Peyer's patch (tissue), 4 donors: ENCODE measurements at regions not wholly inside any gene's neighbourhood (a gene's known extent, or its start where the extent isn't known, plus 50 kb on each side); places are given as distances from the start of the nearest gene placed in this dataset.

Experiments used
- DNase-seq, 3 donors: peaks; one replicate each; pipeline ENCODE4 v3.0.0-alpha.2; 2017 to 2019
- H3K27ac ChIP-seq, 4 donors: fragments of 200-600 bp; sonication (generic); one replicate each; pipeline ENCODE4 v1.5.1; 2016 to 2019
- H3K27me3 ChIP-seq, 2 donors: fragments of 200-600 bp; sonication (generic); one replicate each; pipeline ENCODE4 v1.5.1; 2019
- H3K36me3 ChIP-seq, 3 donors: fragments of 200-600 bp; sonication (generic); one replicate each; pipeline ENCODE4 v1.5.1; 2016 to 2019
- H3K4me1 ChIP-seq, 4 donors: fragments of 200-600 bp; sonication (generic); one replicate each; pipeline ENCODE4 v1.5.1; 2016 to 2019
- H3K4me3 ChIP-seq, 4 donors: fragments of 200-600 bp; sonication (generic); 1 replicate in 3 of 4; 2 replicates in 1 of 4; pipeline ENCODE4 v1.5.1; 2016 to 2019; ENCODE audit warnings: mild to moderate bottlenecking in 1 of 4
- H3K9me3 ChIP-seq, 4 donors: fragments of 200-600 bp; sonication (generic); one replicate each; pipeline ENCODE4 v1.5.1; 2016 to 2019; ENCODE audit warnings: mild to moderate bottlenecking in 1 of 4
- CTCF ChIP-seq, 6 experiments: fragments of 450-650 bp in 4 of 6; fragments of 200-600 bp in 2 of 6; sonication (generic) in 1 of 6; IDR thresholded peaks; one replicate each; pipeline ENCODE4 v1.5.1; 2017 to 2019; ENCODE audit warnings: antibody characterized with exemption in 6 of 6, mild to moderate bottlenecking in 3 of 6, moderate library complexity in 1 of 6
- POLR2A ChIP-seq, 2 donors: fragments of 450-650 bp; IDR thresholded peaks; one replicate each; pipeline ENCODE4 v1.5.1; 2017; ENCODE audit warnings: antibody characterized with exemption in 2 of 2, mild to moderate bottlenecking in 2 of 2, moderate library complexity in 2 of 2

DNA sequence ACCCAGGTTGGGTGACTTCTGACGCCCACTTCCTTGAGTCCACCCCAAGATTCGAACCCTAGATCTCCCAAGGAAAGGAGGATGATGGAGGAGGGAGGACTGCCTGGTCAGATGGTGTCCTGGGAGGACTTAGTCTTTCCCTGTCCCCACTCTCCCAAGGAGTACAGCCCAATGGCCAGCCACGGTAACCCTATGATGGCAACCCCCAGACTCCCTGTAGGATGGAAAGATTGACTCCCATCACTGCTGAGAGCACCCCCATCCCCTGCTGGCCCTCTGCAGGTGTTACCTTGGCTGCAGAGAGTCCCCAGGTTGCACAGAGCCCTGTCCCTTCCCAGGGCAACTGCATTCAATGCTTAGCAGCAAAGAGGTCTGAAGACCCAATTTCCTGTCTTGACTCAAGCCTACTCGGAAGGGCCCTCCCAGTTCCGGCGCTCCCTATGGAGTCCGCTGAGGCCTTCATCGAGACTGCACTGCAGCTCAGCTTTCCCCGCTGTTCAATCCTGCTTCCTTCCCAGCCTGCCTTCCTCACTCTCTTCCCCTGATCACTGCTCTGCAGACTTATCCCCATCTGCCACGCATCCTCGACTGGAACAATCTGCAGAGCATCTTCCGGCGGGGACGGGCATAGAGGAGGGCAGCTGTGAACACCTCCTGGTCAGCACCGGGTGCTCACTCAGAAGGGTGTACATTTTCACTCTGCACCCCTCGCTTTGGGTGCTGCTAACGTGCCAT is 50.8 kb upstream of the OCM2 start:
- no peak for DNase-seq
- Histone ChIP-seq H3K4me3 (no peak overlapping the region), H3K4me1 (no peaks in the 10 kb centered on the region), H3K9me3 (no peaks in the 10 kb centered on the region), H3K36me3 (no peaks in the 10 kb centered on the region), H3K27me3 (no peaks in the 10 kb centered on the region), H3K27ac (no peak overlapping the region)
- TF ChIP-seq POLR2A (IDR thresholded peaks at IDR 0.05) = no peak

DNA sequence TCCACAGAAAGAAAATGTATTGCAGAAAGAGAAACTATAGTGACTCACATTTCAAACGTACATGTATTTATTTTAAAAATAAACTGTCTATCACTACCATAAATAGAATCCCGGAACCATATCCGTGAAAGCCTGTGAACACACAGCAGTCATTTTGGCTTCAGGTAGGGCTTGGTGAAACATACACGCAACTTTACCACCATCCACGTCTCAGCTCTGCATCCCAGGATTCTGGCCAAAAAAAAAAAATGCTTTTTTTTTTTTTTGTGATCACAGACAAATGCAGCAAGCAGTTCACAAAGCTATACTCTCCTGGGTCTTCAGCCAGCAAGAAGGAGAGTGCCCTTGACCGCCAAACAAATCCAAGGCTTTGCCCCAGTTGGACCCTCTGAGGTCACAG is 56.8 kb upstream of the OCM2 start:
- TF ChIP-seq POLR2A (IDR thresholded peaks at IDR 0.05) = no peak
- TF ChIP-seq CTCF (IDR thresholded peaks at IDR 0.05) = no peak
- Histone ChIP-seq H3K27ac (no peak overlapping the region), H3K36me3 (no peaks in the 10 kb centered on the region), H3K9me3 (no peaks in the 10 kb centered on the region), H3K4me3 (no peak overlapping the region), H3K27me3 (no peaks in the 10 kb centered on the region), H3K4me1 (peaks cover 0 to 3% (median 0%) of the 10 kb centered on the region in 4 donors)
- no peak for DNase-seq

DNA sequence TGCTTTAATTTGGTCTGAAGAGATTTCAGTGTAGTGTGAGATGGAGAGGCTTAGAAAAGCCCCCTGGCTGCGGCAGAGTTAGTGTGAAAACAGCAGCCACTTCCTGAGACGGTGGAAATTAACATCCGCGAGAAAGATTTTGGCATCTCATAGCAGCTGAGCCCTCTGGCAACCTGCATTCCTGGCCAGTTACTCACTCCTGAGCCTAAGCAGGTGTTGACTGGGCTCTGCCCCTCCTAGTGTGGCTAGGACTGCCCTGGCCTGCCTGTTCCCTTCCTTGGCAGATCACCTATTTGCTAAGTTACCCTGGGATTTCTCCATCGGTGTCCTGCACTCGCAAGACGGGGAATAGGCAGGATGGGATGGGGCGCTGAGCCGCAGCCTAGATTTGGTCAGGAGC is 57.6 kb upstream of the LMTK2 start:
- H3K4me3 ChIP-seq = no peak overlapping the region
- H3K9me3 ChIP-seq = no peaks in the 10 kb centered on the region
- TF ChIP-seq POLR2A (IDR thresholded peaks at IDR 0.05) = no peak
- no peak for TF ChIP-seq CTCF (IDR thresholded peaks at IDR 0.05)
- H3K36me3 ChIP-seq = no peaks in the 10 kb centered on the region
- DNase-seq = no peak
- H3K27ac ChIP-seq = no peak overlapping the region
- H3K4me1 ChIP-seq = peaks cover 0 to 3% (median 0%) of the 10 kb centered on the region in 4 donors
- no peaks in the 10 kb centered on the region for H3K27me3 ChIP-seq

DNA sequence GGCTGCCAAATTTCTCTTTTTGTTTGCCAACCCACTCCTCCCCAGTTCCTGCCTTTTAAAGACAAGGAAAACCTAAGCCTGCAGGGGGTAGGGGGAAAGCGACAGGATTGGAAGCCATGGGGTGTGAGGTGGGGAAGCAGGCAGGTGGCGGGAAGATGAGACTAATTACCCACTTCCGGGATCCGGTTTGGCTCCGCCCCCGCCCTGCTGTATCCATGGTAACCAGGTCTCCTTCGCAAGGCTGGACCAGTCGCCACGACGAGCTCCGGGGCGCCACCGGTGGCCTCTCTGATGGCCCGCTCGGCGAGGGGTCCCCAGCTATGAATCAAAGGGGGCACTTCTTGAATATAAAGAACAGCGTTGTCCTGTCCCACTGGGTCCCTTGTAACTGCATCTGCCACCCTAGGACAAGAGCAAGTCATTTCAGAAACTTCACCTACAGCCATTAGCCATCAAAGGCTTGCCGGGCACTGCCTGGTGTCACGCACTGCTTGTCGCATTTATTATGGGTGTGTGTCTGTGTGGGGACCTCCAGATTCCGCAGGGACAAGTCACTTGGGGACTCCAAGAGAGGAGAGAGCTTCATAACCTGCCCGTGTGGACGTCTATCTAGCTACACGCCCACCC is 55.4 kb upstream of the LMTK2 start:
- no peaks in the 10 kb centered on the region for H3K9me3 ChIP-seq
- no peaks in the 10 kb centered on the region for H3K36me3 ChIP-seq
- H3K27ac ChIP-seq = no peak overlapping the region
- no peak for TF ChIP-seq POLR2A (IDR thresholded peaks at IDR 0.05)
- TF ChIP-seq CTCF (IDR thresholded peaks at IDR 0.05) = no peak
- peaks cover 0 to 3% (median 0%) of the 10 kb centered on the region in 4 donors for H3K4me1 ChIP-seq
- no peak overlapping the region for H3K4me3 ChIP-seq
- no peaks in the 10 kb centered on the region for H3K27me3 ChIP-seq
- peak; percentile 19 to 65 (median 51) for DNase-seq

DNA sequence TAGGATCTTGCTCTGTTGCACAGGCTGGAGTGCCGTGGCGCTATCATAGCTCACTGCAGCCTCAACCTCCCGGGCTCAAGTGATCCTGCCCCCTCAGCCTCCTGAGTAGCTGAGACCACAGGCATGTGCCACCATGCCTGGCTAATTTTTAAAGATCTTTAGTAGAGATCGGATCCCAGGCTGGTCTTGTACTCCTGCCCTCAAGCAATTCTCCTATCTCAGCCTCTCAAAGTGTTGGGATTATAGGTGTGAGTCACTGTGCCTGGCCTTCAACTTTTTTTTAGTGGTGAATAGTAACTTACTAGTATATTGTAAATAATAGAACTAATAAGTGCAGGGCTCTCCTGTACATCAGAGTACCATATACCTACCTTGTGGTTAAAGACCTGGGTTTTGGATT is 52.1 kb upstream of the LMTK2 start:
- no peak for TF ChIP-seq POLR2A (IDR thresholded peaks at IDR 0.05)
- no peak for TF ChIP-seq CTCF (IDR thresholded peaks at IDR 0.05)
- DNase-seq = no peak
- H3K27ac ChIP-seq = no peak overlapping the region

GRCh38 chr7:98056580-98056979 is 50.1 kb upstream of the LMTK2 start:
- no peak for DNase-seq
- no peaks in the 10 kb centered on the region for H3K27me3 ChIP-seq
- TF ChIP-seq CTCF (IDR thresholded peaks at IDR 0.05) (no peak), POLR2A (IDR thresholded peaks at IDR 0.05) (no peak)
- no peaks in the 10 kb centered on the region for H3K9me3 ChIP-seq
- H3K4me3 ChIP-seq = no peak overlapping the region
- H3K4me1 ChIP-seq = no peaks in the 10 kb centered on the region
- no peak overlapping the region for H3K27ac ChIP-seq
- no peaks in the 10 kb centered on the region for H3K36me3 ChIP-seq

More for the DNA sequence above, 52.1 kb upstream of the LMTK2 start:
- Histone ChIP-seq H3K4me1 (peaks cover 0 to 3% (median 0%) of the 10 kb centered on the region in 4 donors), H3K9me3 (no peaks in the 10 kb centered on the region), H3K36me3 (no peaks in the 10 kb centered on the region), H3K4me3 (no peak overlapping the region), H3K27me3 (no peaks in the 10 kb centered on the region)
